ENCODE measurements at regions not wholly inside any gene's neighbourhood (a gene's known extent, or its start where the extent isn't known, plus 50 kb on each side); places are given as distances from the start of the nearest gene placed in this dataset.

GRCh38 chr6:86707545-86708120, 229.7 kb upstream of the HTR1E start:
- TF ChIP-seq GATA2 (IDR thresholded peaks at IDR 0.05; ENCODE audit: low read depth, low read length) (no peak), GATA3 (IDR thresholded peaks at IDR 0.05; ENCODE audit: low read depth, low read length) (no peak)

All from SH-SY5Y (cell line).